Liver (tissue), 3 donors: ENCODE measurements at regions not wholly inside any gene's neighbourhood (a gene's known extent, or its start where the extent isn't known, plus 50 kb on each side); places are given as distances from the start of the nearest gene placed in this dataset.

Experiments used
- CTCF ChIP-seq: fragments of 150-350 bp; IDR thresholded peaks from 2 replicates; pipeline ENCODE4 v1.5.1; 2017; ENCODE audit warnings: improper control_type of control experiment, low read depth, low read length; ENCODE audit not compliant: missing input control
- FOXA1 ChIP-seq: IDR thresholded peaks from 2 replicates; pipeline ENCODE4 v1.6.1; 2016; ENCODE audit warnings: antibody characterized with exemption
- RXRA ChIP-seq, 2 donors: IDR thresholded peaks; 2 replicates each; pipeline ENCODE4 v1.6.1; 2017 to 2018; ENCODE audit warnings: antibody characterized with exemption in 2 of 2, mild to moderate bottlenecking in 1 of 2
- ZBTB33 ChIP-seq: IDR thresholded peaks from 2 replicates; pipeline ENCODE4 v1.6.1; 2016; ENCODE audit warnings: antibody characterized with exemption
- donor health status: healthy.
- donor health status: healthy.

- TF ChIP-seq CTCF (no peak), RXRA (IDR thresholded peaks at IDR 0.05) (no peak), FOXA1 (no peak), ZBTB33 (no peak)
These were observed 98.5 kb upstream of the CTSO start for GRCh38 chr4:156052116-156052515.
